GM10266 (cell line): ENCODE measurements at regions not wholly inside any gene's neighbourhood (a gene's known extent, or its start where the extent isn't known, plus 50 kb on each side); places are given as distances from the start of the nearest gene placed in this dataset.

Experiments used
- DNase-seq: peaks from one replicate; pipeline ENCODE4 v3.0.0; 2012; ENCODE audit errors: extremely low spot score
- CTCF ChIP-seq: IDR thresholded peaks from 2 replicates; pipeline ENCODE4 v1.5.1; 2012; ENCODE audit warnings: mild to moderate bottlenecking, low read depth; ENCODE audit not compliant: control insufficient read depth, insufficient read depth; ENCODE audit errors: missing control alignments

GRCh38 chr1:208763971-208764370 lies 519.8 kb upstream of the PLXNA2 start:
- DNase-seq, result no peak
- TF ChIP-seq CTCF, result no peak

DNA sequence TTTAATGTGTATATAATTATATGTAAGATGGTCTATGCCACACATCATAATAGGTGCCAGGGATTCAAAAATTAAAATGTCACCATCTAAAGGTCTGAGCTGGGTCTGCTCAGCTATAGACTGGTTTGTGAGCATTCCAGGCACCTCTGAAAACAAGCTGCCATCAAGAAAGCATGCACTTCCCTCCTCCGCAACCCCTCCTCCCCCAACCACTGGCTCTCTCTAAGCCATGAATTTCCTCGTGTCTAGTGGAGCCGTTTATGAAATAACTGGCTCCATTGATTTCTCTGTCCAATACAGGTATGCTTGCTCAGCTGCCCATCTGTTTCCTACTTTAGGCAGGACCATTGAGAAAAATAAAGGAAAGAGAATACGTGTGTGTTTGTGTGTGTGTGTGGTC lies 522.6 kb upstream of the PLXNA2 start:
- no peak for TF ChIP-seq CTCF
- DNase-seq, result no peak

GRCh38 chr1:208767816-208768215 lies 523.6 kb upstream of the PLXNA2 start:
- no peak for DNase-seq
- no peak for TF ChIP-seq CTCF

GRCh38 chr1:208772891-208773290 lies 528.7 kb upstream of the PLXNA2 start:
- no peak for DNase-seq
- no peak for TF ChIP-seq CTCF

- no peak for DNase-seq
- no peak for TF ChIP-seq CTCF
These were observed 531.7 kb upstream of the PLXNA2 start for GRCh38 chr1:208775841-208776240.

DNA sequence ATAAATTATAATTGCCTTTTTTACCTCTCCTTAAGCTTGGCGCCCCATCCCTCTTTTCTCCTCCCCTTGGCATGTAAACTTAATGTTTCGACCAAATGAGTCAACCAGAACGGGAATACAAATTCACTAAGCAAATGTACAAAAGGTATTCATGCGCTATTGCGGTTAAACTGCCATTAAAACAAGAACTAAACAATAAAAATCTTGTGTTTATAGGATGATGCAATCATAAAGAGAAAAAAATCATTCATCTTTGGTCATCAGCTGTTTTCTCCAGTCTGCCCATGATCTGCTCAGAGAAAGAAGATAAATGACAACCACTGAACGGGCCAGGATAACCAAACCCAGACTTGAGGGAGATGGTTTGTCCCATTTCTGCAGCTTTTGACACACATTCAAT lies 534.2 kb upstream of the PLXNA2 start:
- DNase-seq, result no peak
- no peak for TF ChIP-seq CTCF

DNA sequence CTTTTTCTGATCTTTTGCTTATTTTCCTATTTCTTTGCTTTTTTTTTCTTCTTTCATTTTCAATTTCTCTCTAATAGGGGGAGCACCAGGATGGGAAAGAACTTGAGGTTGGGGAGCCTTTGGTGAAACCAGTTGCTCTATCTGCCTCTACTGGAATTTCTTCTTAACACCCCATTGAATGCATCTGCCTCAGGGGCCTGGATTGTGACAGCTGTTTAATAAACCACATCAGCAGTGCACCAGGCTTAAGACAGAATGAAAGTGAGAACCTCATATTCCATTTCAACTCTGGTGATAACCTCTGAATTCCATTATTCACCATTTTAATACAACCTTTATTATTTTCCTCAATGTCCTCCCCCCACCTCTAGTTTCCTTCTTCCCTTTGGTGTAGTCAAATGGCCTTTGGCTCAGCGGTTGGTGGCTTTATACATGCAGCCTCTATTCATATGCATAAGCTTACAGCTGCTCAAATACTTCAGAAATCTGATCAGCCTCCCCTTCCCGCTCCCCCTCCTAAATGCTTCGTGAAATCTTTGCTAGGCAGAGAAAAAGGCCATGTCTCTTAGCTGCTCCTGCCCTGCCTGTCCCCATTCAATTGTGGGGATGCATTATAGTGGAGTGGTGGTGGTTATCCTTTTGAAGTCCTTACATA lies 537.3 kb upstream of the PLXNA2 start:
- DNase-seq, result no peak
- TF ChIP-seq CTCF, result no peak
